Liver (tissue), 8 donors: ENCODE measurements at regions not wholly inside any gene's neighbourhood (a gene's known extent, or its start where the extent isn't known, plus 50 kb on each side); places are given as distances from the start of the nearest gene placed in this dataset.

ENCODE experiments used
- DNase-seq: peaks from one replicate; pipeline ENCODE4 v3.0.0-alpha.2; 2017; ENCODE audit warnings: low spot score
- H3K27ac ChIP-seq, 2 donors: one replicate each; pipeline ENCODE4 v1.7.0; 2013; ENCODE audit warnings: inconsistent platforms in 2 of 2, low read length in 2 of 2, control low read depth in 1 of 2, low read depth in 1 of 2, mild to moderate bottlenecking in 1 of 2
- H3K27me3 ChIP-seq, 4 donors: one replicate each; pipeline versions ENCODE4 v1.6.1 to v1.7.0; 2013; ENCODE audit warnings: low read length in 3 of 4, inconsistent platforms in 1 of 4, mild to moderate bottlenecking in 1 of 4, moderate library complexity in 1 of 4; ENCODE audit not compliant: control insufficient read depth in 4 of 4, insufficient read depth in 4 of 4
- H3K36me3 ChIP-seq, 4 donors: one replicate each; pipeline versions ENCODE4 v1.6.1 to v1.7.0; 2013; ENCODE audit warnings: low read length in 3 of 4, mild to moderate bottlenecking in 3 of 4, low read depth in 1 of 4, moderate library complexity in 1 of 4; ENCODE audit not compliant: control insufficient read depth in 4 of 4, insufficient read depth in 3 of 4
- H3K4me1 ChIP-seq, 4 donors: one replicate each; pipeline versions ENCODE4 v1.6.1 to v1.7.0; 2013; ENCODE audit warnings: low read length in 3 of 4, mild to moderate bottlenecking in 3 of 4, moderate library complexity in 1 of 4; ENCODE audit not compliant: control insufficient read depth in 4 of 4, insufficient read depth in 4 of 4
- H3K4me3 ChIP-seq, 3 donors: one replicate each; pipeline versions ENCODE4 v1.6.1 to v1.7.0; 2013; ENCODE audit warnings: low read length in 3 of 3, control low read depth in 1 of 3, low read depth in 1 of 3, mild to moderate bottlenecking in 1 of 3
- H3K9ac ChIP-seq, 2 donors: one replicate each; pipeline ENCODE4 v1.7.0; 2013; ENCODE audit warnings: low read length in 2 of 2, mild to moderate bottlenecking in 2 of 2, moderate library complexity in 2 of 2, control low read depth in 1 of 2, low read depth in 1 of 2
- H3K9me3 ChIP-seq, 4 donors: one replicate each; pipeline versions ENCODE4 v1.6.1 to v1.7.0; 2013; ENCODE audit warnings: low read length in 3 of 4; ENCODE audit not compliant: control insufficient read depth in 4 of 4
- ATF3 ChIP-seq: IDR thresholded peaks from 2 replicates; pipeline ENCODE4 v1.6.1; 2016; ENCODE audit warnings: antibody characterized with exemption
- CTCF ChIP-seq: fragments of 150-350 bp; IDR thresholded peaks from 2 replicates; pipeline ENCODE4 v1.5.1; 2017; ENCODE audit warnings: improper control_type of control experiment, low read depth, low read length; ENCODE audit not compliant: missing input control
- EGR1 ChIP-seq, 2 donors: IDR thresholded peaks; 2 replicates each; pipeline ENCODE4 v1.6.1; 2016 to 2018; ENCODE audit warnings: antibody characterized with exemption in 2 of 2, low read depth in 2 of 2
- FOXA1 ChIP-seq: IDR thresholded peaks from 2 replicates; pipeline ENCODE4 v1.6.1; 2016; ENCODE audit warnings: antibody characterized with exemption
- FOXA2 ChIP-seq: IDR thresholded peaks from 2 replicates; pipeline ENCODE4 v1.6.1; 2016; ENCODE audit warnings: antibody characterized with exemption
- GABPA ChIP-seq, 2 donors: IDR thresholded peaks in 1 of 2; conservative IDR thresholded peaks in 1 of 2; 2 replicates each; pipeline ENCODE4 v1.6.1; 2016; ENCODE audit warnings: antibody characterized with exemption in 2 of 2, mild to moderate bottlenecking in 1 of 2, moderate library complexity in 1 of 2
- HNF4G ChIP-seq: IDR thresholded peaks from 2 replicates; pipeline ENCODE4 v1.6.1; 2016; ENCODE audit warnings: antibody characterized with exemption
- JUND ChIP-seq, 2 donors: IDR thresholded peaks; 2 replicates each; pipeline ENCODE4 v1.6.1; 2016; ENCODE audit warnings: antibody characterized with exemption in 2 of 2
- MAX ChIP-seq: IDR thresholded peaks from 2 replicates; pipeline ENCODE4 v1.6.1; 2016; ENCODE audit warnings: antibody characterized with exemption
- NR2F2 ChIP-seq: IDR thresholded peaks from 2 replicates; pipeline ENCODE4 v1.6.1; 2016; ENCODE audit warnings: antibody characterized with exemption
- RAD21 ChIP-seq, 2 donors: IDR thresholded peaks; 2 replicates each; pipeline ENCODE4 v1.6.1; 2016; ENCODE audit warnings: antibody characterized with exemption in 2 of 2, mild to moderate bottlenecking in 2 of 2
- REST ChIP-seq: IDR thresholded peaks from 2 replicates; pipeline ENCODE4 v1.6.1; 2016; ENCODE audit warnings: antibody characterized with exemption, mild to moderate bottlenecking
- RXRA ChIP-seq, 2 donors: IDR thresholded peaks; 2 replicates each; pipeline ENCODE4 v1.6.1; 2017 to 2018; ENCODE audit warnings: antibody characterized with exemption in 2 of 2, mild to moderate bottlenecking in 1 of 2
- SP1 ChIP-seq: IDR thresholded peaks from 2 replicates; pipeline ENCODE4 v1.6.1; 2018; ENCODE audit warnings: antibody characterized with exemption, mild to moderate bottlenecking
- TAF1 ChIP-seq: conservative IDR thresholded peaks from 2 replicates; pipeline ENCODE4 v1.6.1; 2016; ENCODE audit warnings: antibody characterized with exemption, mild to moderate bottlenecking
- YY1 ChIP-seq: IDR thresholded peaks from 2 replicates; pipeline ENCODE4 v1.6.1; 2016; ENCODE audit warnings: antibody characterized with exemption, mild to moderate bottlenecking
- ZBTB33 ChIP-seq: IDR thresholded peaks from 2 replicates; pipeline ENCODE4 v1.6.1; 2016; ENCODE audit warnings: antibody characterized with exemption
- WGBS: extraction: QIAGEN DNeasy Blood & Tissue Kit; methylation state at CpG from one replicate; pipeline ENCODE4 v1.1.7; 2013; 5-methylcytosine and 5-hydroxymethylcytosine counted together
- donor health status: healthy.
- donor health status: healthy.
- donor health status: healthy.
- donor health status: healthy.
- donor health status: healthy.

- TF ChIP-seq ZBTB33 (no peak), RAD21 (IDR thresholded peaks at IDR 0.05) (no peak), NR2F2 (no peak), EGR1 (IDR thresholded peaks at IDR 0.05; ENCODE audit: low read depth in 2 of 2) (no peak)
Observed at GRCh38 chr6:8174571-8174970, 72.2 kb upstream of the EEF1E1 start (continued).

- Histone ChIP-seq H3K4me3 (no peak overlapping the region), H3K36me3 (no peaks in the 10 kb centered on the region), H3K9ac (no peak overlapping the region), H3K4me1 (no peaks in the 10 kb centered on the region), H3K9me3 (no peaks in the 10 kb centered on the region), H3K27me3 (peaks cover 0 to 3% (median 0%) of the 10 kb centered on the region in 4 donors), H3K27ac (no peak overlapping the region)
- TF ChIP-seq FOXA1 (no peak), MAX (no peak), FOXA2 (no peak), CTCF (no peak), HNF4G (no peak), GABPA (IDR thresholded peaks at IDR 0.05 in 1 of 2, conservative IDR thresholded peaks at IDR 0.05 in 1 of 2) (no peak), SP1 (no peak), RAD21 (IDR thresholded peaks at IDR 0.05) (no peak), ZBTB33 (no peak), JUND (IDR thresholded peaks at IDR 0.05) (no peak), TAF1 (no peak), YY1 (no peak), REST (no peak), RXRA (IDR thresholded peaks at IDR 0.05) (no peak), ATF3 (no peak), NR2F2 (no peak)
- WGBS: 91% methylated on average over 4 of the region's 4 CpGs
- DNase-seq: no peak
Observed at GRCh38 chr6:8172530-8172929, 70.2 kb upstream of the EEF1E1 start.
